GM12878 (cell line): ENCODE measurements at regions not wholly inside any gene's neighbourhood (a gene's known extent, or its start where the extent isn't known, plus 50 kb on each side); places are given as distances from the start of the nearest gene placed in this dataset.

ENCODE experiments used
- BHLHE40 ChIP-seq, 2 experiments: fragments of 450-650 bp in 1 of 2; IDR thresholded peaks; 2 replicates each; pipeline ENCODE4 v1.6.1; 2011 to 2017; ENCODE audit warnings: low read depth in 2 of 2, borderline replicate concordance in 1 of 2, improper control_type of control experiment in 1 of 2, low read length in 1 of 2, mild to moderate bottlenecking in 1 of 2
- EZH2 ChIP-seq: IDR thresholded peaks from 2 replicates; pipeline ENCODE4 v1.6.1; 2012; ENCODE audit warnings: low read depth, mild to moderate bottlenecking, control low read depth, inconsistent platforms, low read length, borderline replicate concordance; ENCODE audit not compliant: control insufficient read depth
- GABPA ChIP-seq: IDR thresholded peaks from 2 replicates; pipeline ENCODE4 v1.6.1; 2014; ENCODE audit warnings: antibody characterized with exemption, low read depth, mild to moderate bottlenecking, inconsistent platforms
- HDGF ChIP-seq: fragments of 450-650 bp; IDR thresholded peaks from 2 replicates; pipeline ENCODE4 v1.6.1; 2016; ENCODE audit warnings: antibody characterized with exemption
- MXI1 ChIP-seq: fragments of 150-350 bp; IDR thresholded peaks from 2 replicates; pipeline ENCODE4 v1.6.1; 2011; ENCODE audit warnings: low read depth, mild to moderate bottlenecking, inconsistent platforms, low read length, improper control_type of control experiment
- POLR2A ChIP-seq: IDR thresholded peaks from 2 replicates; pipeline ENCODE4 v1.6.1; 2011; ENCODE audit warnings: low read depth, mild to moderate bottlenecking, low read length
- POLR2AphosphoS5 ChIP-seq: IDR thresholded peaks from 2 replicates; pipeline ENCODE4 v1.6.1; 2011; ENCODE audit warnings: mild to moderate bottlenecking, low read length, inconsistent platforms
- SKIL ChIP-seq: fragments of 450-650 bp; IDR thresholded peaks from 2 replicates; pipeline ENCODE4 v1.6.1; 2017; ENCODE audit warnings: mild to moderate bottlenecking, low read depth, inconsistent platforms; ENCODE audit not compliant: poor library complexity, severe bottlenecking
- SUPT20H ChIP-seq: IDR thresholded peaks from 2 replicates; pipeline ENCODE4 v1.6.1; 2011; ENCODE audit warnings: low read depth, mild to moderate bottlenecking, low read length, moderate library complexity, borderline replicate concordance; ENCODE audit not compliant: control insufficient read depth
- USF2 ChIP-seq: IDR thresholded peaks from 2 replicates; pipeline ENCODE4 v1.6.1; 2011; ENCODE audit warnings: low read depth, low read length, improper control_type of control experiment, borderline replicate concordance
- TF ChIP-seq, protein P1 (sequence below), 3 experiments: IDR thresholded peaks in 2 of 3; conservative IDR thresholded peaks in 1 of 3; 2 replicates each; pipeline ENCODE4 v1.5.1; 2011; ENCODE audit warnings: low read depth in 3 of 3, low read length in 3 of 3, mild to moderate bottlenecking in 3 of 3, control low read depth in 2 of 3, moderate library complexity in 2 of 3, inconsistent platforms in 1 of 3, mixed read lengths in 1 of 3; ENCODE audit not compliant: control insufficient read depth in 2 of 3, insufficient read depth in 1 of 3; ENCODE audit errors: extremely low read depth in 1 of 3

DNA sequence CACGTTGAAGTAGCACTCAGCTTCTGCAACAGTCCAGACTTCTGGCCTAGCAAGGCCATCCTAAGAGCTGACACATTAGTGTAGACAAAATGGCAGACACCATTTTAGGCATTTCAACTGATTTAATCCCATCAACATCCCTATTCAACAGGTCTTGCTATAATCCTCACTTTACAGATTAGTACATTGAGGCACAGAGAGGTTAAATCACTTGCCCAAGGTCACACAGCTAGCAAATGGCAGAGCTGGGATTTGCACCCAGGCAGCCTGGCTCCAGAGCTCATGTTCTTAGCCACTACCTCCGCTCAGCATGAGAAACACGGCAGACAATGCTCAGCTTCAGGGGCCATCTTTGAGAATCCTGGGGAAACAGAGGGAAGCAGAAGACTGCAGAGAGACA, 107.9 kb upstream of the TRIM2 start:
- TF ChIP-seq USF2 (no peak), SKIL (no peak), GABPA (no peak), POLR2AphosphoS5 (no peak), HDGF (no peak), BHLHE40 (IDR thresholded peaks at IDR 0.05; ENCODE audit: borderline replicate concordance in 1 of 2, low read depth in 2 of 2, low read length in 1 of 2) (no peak), EZH2 (no peak), SUPT20H (no peak), MXI1 (no peak), POLR2A (no peak)
- TF ChIP-seq, protein P1, sequence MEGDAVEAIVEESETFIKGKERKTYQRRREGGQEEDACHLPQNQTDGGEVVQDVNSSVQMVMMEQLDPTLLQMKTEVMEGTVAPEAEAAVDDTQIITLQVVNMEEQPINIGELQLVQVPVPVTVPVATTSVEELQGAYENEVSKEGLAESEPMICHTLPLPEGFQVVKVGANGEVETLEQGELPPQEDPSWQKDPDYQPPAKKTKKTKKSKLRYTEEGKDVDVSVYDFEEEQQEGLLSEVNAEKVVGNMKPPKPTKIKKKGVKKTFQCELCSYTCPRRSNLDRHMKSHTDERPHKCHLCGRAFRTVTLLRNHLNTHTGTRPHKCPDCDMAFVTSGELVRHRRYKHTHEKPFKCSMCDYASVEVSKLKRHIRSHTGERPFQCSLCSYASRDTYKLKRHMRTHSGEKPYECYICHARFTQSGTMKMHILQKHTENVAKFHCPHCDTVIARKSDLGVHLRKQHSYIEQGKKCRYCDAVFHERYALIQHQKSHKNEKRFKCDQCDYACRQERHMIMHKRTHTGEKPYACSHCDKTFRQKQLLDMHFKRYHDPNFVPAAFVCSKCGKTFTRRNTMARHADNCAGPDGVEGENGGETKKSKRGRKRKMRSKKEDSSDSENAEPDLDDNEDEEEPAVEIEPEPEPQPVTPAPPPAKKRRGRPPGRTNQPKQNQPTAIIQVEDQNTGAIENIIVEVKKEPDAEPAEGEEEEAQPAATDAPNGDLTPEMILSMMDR (IDR thresholded peaks at IDR 0.05 in 2 of 3, conservative IDR thresholded peaks at IDR 0.05 in 1 of 3; ENCODE audit: control insufficient read depth in 2 of 3, extremely low read depth in 1 of 3, insufficient read depth in 1 of 3, low read depth in 3 of 3, low read length in 3 of 3) = no peak
